ENCODE measurements at regions not wholly inside any gene's neighbourhood (a gene's known extent, or its start where the extent isn't known, plus 50 kb on each side); places are given as distances from the start of the nearest gene placed in this dataset.

GRCh38 chr7:97390915-97391593 lies 273.6 kb downstream of the SDHAF3 start:
- intact Hi-C loops (cut with DNase I; ENCODE audit: low total_unique reads) (no loop called here), in situ Hi-C loops (cut with MboI; ENCODE audit: low pct_ligation_motif_present in 1 of 4, low pct_unique_long_range_greater_than_20kb in 1 of 4, low sequenced_read_pairs in 3 of 4) (no loop called here)
- H3K4me1 ChIP-seq, result no peaks in the 10 kb centered on the region
- no peak for TF ChIP-seq EP300 (IDR thresholded peaks at IDR 0.05; ENCODE audit: low read depth)
- TF ChIP-seq CTCF (IDR thresholded peaks at IDR 0.05), result no peak
- TF ChIP-seq POLR2AphosphoS5 (IDR thresholded peaks at IDR 0.05), result no peak
- TF ChIP-seq POLR2A (IDR thresholded peaks at IDR 0.05), result no peak
- H3K4me3 ChIP-seq, result no peak overlapping the region
- no peak for DNase-seq
- H3K27me3 ChIP-seq, result no peaks in the 10 kb centered on the region
- no peaks in the 10 kb centered on the region for H3K36me3 ChIP-seq
- 78 to 86% methylated on average over 4 of the region's 4 CpGs for WGBS, 2 donors (ENCODE audit: low coverage in 1 of 2)
- no peak overlapping the region for H3K27ac ChIP-seq
- H3K9me3 ChIP-seq, result no peaks in the 10 kb centered on the region

DNA sequence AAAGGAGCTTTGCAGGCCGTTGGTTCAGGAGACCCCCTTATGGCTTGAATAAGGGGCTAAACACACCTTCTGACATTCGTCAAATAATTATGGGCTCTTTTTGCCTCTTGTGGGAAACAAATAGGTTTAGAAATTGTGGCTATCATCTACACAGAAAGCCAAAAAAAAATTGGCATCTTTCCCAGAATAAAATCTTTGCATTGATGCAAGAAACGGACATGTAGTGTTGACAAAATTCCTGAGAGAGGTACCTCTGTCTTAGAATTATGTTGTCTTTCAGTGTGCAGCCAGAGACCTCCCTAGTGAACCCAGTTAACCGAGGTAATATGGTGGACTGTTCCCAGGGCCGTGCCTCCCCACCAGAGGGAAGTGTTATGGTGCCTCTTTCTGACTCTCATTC lies 283.9 kb downstream of the SDHAF3 start:
- H3K36me3 ChIP-seq, result no peaks in the 10 kb centered on the region
- no peak overlapping the region for H3K4me3 ChIP-seq
- 51 to 70% methylated on average over 4 to 5 of the region's 5 CpGs for WGBS, 2 donors (ENCODE audit: low coverage in 1 of 2)
- TF ChIP-seq CTCF (IDR thresholded peaks at IDR 0.05), result no peak
- no peak for TF ChIP-seq EP300 (IDR thresholded peaks at IDR 0.05; ENCODE audit: low read depth)
- no peak for TF ChIP-seq POLR2AphosphoS5 (IDR thresholded peaks at IDR 0.05)
- no peak for TF ChIP-seq POLR2A (IDR thresholded peaks at IDR 0.05)
- H3K9me3 ChIP-seq, result no peaks in the 10 kb centered on the region
- no peaks in the 10 kb centered on the region for H3K4me1 ChIP-seq
- intact Hi-C loops (cut with DNase I; ENCODE audit: low total_unique reads) (no loop called here), in situ Hi-C loops (cut with MboI; ENCODE audit: low pct_ligation_motif_present in 1 of 4, low pct_unique_long_range_greater_than_20kb in 1 of 4, low sequenced_read_pairs in 3 of 4) (no loop called here)
- no peak overlapping the region for H3K27ac ChIP-seq
- DNase-seq, result no peak
- H3K27me3 ChIP-seq, result no peaks in the 10 kb centered on the region

GRCh38 chr7:97405835-97406234 lies 288.3 kb downstream of the SDHAF3 start:
- H3K4me3 ChIP-seq, result no peak overlapping the region
- H3K27ac ChIP-seq, result no peak overlapping the region
- peaks cover 4% of the 10 kb centered on the region for H3K27me3 ChIP-seq
- intact Hi-C loops (cut with DNase I; ENCODE audit: low total_unique reads), result no loop called here
- in situ Hi-C loops (cut with MboI; ENCODE audit: low pct_ligation_motif_present in 1 of 4, low pct_unique_long_range_greater_than_20kb in 1 of 4, low sequenced_read_pairs in 3 of 4), result no loop called here
- TF ChIP-seq CTCF (IDR thresholded peaks at IDR 0.05), result no peak
- no peak for TF ChIP-seq EP300 (IDR thresholded peaks at IDR 0.05; ENCODE audit: low read depth)
- no peak for TF ChIP-seq POLR2A (IDR thresholded peaks at IDR 0.05)
- TF ChIP-seq POLR2AphosphoS5 (IDR thresholded peaks at IDR 0.05), result no peak
- no peaks in the 10 kb centered on the region for H3K4me1 ChIP-seq
- DNase-seq, result no peak
- no peaks in the 10 kb centered on the region for H3K36me3 ChIP-seq
- no peaks in the 10 kb centered on the region for H3K9me3 ChIP-seq
- 33 to 43% methylated on average over 3 of the region's 3 CpGs for WGBS, 2 donors (ENCODE audit: low coverage in 1 of 2)

GRCh38 chr7:97407106-97407505 lies 289.6 kb downstream of the SDHAF3 start:
- no peaks in the 10 kb centered on the region for H3K9me3 ChIP-seq
- peaks cover 4% of the 10 kb centered on the region for H3K27me3 ChIP-seq
- no peak overlapping the region for H3K4me3 ChIP-seq
- H3K27ac ChIP-seq, result no peak overlapping the region
- in situ Hi-C loops (cut with MboI; ENCODE audit: low pct_ligation_motif_present in 1 of 4, low pct_unique_long_range_greater_than_20kb in 1 of 4, low sequenced_read_pairs in 3 of 4) (no loop called here), intact Hi-C loops (cut with DNase I; ENCODE audit: low total_unique reads) (no loop called here)
- TF ChIP-seq EP300 (IDR thresholded peaks at IDR 0.05; ENCODE audit: low read depth) (no peak), CTCF (IDR thresholded peaks at IDR 0.05) (no peak), POLR2A (IDR thresholded peaks at IDR 0.05) (no peak), POLR2AphosphoS5 (IDR thresholded peaks at IDR 0.05) (no peak)
- H3K4me1 ChIP-seq, result no peaks in the 10 kb centered on the region
- no peak for DNase-seq
- no peaks in the 10 kb centered on the region for H3K36me3 ChIP-seq

Measured in transverse colon (tissue), 4 donors.